NCI-H1436 (cell line): ENCODE measurements at regions not wholly inside any gene's neighbourhood (a gene's known extent, or its start where the extent isn't known, plus 50 kb on each side); places are given as distances from the start of the nearest gene placed in this dataset.

Experiments
- DNase-seq: peaks from one replicate; lab custom pipeline; 2025; lab: John Stamatoyannopoulos, UW

DNA sequence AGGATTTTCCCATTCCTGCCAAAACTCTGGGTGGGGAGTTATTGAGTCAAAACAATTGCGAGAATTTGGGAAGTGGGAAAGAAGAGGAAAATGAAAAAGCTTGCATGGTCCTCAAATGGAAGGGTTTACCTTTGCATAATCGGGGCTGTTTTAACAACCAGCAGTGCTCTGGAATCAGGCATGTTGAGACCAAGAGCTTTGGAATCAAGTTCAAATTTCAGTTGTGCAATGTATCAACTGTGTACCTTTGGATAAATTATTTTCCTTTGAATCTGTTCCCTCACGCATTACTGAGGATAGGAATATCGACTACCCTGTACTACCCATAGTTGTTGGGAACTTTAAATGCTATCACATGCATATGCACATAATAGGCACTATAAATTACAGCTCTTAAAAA, 205.5 kb downstream of the JCAD start:
- no peak for DNase-seq

DNA sequence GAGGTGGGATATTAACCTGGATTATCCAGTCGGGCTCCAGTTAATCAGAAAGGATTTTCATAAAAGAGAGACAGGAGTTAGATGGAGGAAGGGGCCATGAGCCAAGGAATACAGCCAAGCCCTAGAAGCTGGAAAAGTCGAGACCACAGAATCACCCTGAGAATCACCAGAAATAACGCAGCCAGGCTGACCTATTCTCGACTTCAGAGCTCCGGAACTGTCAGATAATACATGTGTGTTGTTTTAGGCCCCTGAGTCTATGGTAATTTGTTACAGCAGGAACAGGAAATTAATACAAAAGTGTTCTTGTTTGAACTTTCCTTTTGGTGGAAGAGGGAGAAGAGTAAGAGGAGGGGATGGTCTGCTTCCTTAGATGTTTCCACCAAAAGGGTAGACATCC, 208.1 kb downstream of the JCAD start:
- DNase-seq = no peak

DNA sequence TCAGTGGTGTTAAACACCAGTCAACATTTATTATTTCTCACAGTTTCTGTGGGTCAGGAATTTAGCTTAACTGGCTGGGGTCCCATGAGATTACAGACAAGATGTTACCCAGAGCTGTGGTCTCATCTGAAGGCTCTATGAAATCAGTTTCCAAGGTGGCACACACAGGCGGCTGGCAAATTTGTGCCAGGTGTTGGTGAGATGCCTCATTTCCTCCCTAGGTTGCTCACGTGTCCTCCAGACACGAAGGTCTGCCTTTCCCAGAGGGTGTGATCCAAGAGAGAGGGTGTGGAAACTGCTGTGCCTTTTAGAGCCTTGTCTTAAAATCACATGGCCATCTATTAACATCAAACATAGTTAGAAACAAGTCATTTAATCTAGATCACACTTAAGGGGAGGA, 209.0 kb downstream of the JCAD start:
- DNase-seq = no peak

DNA sequence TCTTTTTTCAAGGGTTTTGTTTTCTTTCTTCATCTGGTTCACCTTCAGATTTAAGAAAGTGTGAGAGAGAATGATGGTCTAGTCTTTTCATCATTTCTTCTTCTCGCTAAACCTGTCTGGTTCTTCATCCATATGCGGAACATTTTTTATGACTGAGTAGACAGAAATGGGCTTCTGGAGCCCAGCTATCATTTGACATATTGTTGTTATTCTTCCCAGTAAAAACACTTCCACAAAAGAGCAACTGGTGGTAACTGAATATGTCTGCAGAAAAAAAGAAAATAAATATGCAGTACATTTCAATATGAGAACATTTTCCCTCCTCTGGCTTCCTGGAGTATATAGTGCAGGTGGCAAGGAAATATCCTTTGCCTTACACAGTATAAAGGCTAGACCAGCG, 209.5 kb downstream of the JCAD start:
- DNase-seq = no peak

DNA sequence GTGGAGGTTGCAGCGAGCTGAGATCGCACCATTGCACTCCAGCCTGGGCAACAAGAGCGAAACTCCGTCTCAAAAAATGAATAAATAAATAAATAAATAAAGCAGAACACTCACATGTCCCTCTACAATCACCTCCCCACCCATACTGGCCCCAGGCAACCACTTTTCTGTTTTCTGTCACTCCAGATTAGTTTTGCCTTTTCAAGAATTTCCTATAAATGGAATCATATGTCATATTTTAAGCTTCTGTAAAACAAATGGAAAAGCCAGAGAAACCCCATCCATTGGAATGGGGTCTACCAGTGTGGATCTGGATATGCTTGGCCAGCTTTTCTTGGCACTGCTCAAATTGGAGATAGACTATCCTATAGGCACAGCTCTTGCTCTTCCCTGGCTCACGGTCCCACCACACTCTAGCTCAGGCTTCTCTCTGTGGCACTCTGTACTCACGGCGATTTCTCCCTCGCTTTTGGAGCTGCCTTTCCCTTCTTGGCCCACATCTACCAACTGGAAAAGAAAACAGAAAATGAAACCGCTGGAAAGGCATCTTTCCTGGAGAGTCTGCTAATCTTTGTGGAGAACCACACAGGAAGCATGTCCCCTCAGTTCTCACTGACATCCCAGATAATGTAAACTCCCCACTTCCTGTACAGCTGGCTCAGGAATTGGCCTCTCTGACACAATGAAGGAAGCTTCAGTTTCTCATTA, 210.1 kb downstream of the JCAD start:
- DNase-seq = no peak

DNA sequence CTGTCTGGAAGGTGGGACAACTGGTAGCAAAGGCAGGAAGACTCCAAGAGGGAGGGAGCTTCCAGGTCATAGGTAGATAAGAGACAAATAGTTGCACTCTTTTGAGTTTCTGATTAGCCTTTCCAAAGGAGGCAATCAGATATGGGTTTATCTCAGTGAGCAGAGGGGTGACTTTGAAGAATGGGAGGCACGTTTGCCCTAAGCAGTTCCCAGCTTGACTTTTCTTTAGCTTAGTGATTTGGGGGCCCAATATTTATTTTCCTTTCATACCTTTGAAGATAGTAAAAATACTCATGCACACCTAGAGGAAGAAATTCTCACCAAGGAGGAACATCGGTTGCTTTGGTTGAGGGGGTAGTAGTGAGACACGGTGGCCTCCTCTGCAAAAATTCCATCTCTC, 212.1 kb upstream of the SVIL start:
- no peak for DNase-seq

DNA sequence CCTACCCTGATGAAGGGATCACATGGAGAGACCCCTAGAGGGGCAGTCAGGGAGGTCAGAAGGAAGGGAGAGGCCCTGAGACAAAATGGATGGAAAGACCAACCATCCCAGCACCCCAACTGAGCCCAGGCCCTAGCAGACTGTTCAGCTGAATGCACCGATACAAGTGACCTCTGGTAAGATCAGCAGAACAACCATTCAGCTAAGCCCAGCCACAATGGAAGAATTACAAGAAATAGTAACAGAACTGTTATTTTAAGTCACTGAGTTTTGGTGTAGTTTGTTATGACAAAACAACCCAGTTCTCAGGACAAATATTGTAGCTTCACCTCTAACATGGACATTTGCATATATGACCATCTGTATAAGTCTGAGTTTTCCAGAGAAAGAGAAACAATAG, 210.4 kb upstream of the SVIL start:
- no peak for DNase-seq

DNA sequence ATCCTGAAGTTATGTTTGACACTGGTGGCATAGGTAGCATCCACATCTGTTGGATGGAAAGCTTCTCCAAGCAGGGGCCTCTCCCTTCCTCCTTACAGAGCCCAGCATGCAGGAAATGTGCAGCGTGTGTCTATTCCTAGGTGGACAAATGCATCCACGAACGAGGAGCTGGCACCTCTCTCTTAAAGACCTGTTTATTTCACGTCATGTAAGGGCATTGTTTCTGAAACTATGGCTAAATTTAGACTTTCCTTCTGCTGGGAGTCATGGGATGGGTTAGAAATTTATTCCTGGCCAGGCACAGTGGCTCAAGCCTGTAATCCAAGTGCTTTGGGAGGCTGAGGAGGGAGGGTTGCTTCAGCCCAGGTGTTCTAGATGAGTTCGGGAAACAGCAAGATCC, 208.4 kb upstream of the SVIL start:
- DNase-seq = no peak

DNA sequence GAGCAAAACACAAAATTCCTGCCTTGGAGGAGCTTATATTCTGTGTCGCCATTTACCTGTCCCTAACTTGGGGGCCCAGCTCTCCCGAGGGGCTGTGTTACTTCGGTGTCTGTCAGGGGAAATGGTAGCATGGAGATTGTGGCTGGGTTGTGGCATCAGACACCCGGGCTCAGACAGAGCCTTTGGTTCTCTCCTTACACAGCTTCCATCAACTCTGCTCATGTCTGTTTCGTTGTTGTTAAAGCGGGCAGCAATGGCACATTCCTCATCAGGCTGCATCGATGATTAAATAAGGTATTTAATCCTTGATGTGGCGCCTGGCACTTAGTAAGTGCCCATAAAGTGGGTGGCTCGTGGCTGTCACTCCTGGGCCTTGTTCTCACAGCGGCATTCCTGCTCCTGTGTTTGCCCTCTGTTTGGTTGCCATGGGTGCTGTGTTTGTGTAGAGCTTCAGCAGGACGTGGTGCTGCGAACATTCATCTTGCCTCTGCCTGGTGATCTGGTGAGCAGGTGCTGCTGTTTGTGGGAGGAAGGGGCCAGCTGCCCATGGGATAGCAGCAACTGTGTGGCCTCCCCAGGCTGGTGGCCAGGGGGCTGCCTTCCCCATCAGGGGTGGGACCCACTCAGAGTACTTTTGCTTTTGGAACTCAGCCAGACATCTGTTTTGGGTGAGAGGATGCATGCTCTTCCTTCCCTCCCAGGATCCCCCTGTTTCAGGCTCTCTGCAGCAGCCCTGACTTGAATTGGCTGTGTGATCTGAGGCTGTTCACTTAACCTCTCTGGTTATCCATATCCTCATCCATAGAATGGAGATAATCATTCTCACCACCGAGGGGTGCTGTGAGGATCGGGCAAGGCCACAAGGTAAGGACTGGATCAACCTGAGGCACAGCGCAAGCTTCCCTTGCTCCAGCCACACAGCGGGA, 207.2 kb upstream of the SVIL start:
- peak; percentile 81 for DNase-seq

DNA sequence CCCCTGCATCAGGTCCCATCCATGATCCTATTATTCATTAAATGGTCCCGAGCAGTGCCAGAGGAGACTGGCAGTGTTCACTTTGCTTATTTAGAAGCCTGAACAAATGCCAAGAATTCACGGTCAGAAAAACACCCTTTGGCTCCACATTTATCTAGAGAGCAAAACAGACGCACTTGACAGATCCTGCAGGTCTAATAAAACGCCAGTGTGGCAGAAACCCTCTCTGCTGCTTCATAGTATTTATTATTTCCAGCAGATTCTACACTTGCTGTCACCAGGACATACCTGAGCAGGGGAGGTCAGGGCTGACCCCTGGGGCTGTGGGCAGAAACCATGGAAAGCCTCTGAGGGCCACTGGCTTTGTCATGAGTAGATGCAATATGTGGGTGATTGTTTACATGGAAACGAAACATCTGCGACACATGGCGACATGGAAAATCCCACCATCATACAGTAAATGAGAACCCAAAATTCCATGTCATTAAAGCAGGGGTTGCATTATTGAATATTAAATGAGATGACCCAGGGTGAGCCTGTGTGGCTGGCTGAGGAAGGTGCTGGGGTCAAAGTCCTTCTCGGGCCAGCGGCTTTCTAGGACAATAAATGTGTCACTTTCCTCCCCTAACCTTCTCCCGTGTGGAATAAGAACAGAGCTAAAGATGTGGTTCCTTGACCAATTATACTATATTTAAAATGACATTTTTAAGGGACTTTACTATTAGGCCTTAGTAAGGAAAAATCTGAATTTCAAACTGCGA, 205.9 kb upstream of the SVIL start:
- DNase-seq = no peak

DNA sequence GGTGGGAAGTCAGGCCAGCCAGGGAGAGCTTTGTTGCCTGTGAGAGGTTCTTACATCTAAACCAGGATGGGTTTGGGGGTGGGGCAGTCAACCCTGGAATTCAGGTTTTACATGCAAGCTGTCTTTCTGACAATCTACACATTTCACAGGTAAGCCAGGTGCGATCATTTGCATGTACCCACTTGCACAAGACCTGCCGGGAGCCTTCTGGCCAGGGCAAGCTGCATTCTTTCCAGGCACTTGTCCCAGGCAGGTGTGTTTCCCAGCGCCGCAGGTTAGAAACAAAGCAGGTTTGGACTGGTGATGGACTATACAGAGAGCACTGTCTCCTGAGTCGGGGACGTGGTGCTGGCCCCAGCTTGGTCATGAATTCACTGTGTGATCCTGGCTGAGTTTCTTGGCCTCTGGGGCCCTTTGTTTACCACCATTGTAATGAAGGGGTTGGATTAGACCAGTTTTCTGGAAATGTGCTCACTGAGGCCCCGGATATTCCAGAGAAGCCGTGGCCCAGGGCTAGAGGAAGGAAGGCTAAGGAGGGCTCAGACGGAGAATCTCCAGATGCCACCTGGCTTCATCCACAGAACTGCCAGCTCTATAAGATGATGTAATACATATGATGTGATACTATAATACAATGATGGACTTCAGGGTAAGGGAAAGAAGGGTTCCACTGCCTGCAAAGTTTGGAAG, 205.2 kb upstream of the SVIL start:
- DNase-seq = no peak

DNA sequence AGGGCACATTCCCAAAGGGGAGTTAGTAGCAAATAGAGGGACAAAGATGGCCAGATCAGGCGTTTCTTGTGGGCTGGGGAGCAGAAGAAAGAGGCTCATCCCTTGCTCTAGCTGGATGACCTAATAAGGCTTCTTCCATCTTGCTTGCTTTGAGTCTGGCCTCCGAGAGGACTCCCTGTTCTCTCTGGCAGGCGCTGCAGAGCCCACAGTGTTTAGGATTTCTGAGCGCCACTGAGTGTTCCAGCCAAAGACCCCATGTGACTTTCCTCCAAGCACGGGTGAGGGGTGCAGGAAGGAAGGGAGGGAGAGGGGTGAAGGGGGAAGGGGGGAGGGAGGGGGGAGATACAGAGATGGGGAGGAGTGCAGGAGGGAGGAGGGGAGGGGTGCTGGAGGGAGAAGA, 203.8 kb upstream of the SVIL start:
- no peak for DNase-seq

DNA sequence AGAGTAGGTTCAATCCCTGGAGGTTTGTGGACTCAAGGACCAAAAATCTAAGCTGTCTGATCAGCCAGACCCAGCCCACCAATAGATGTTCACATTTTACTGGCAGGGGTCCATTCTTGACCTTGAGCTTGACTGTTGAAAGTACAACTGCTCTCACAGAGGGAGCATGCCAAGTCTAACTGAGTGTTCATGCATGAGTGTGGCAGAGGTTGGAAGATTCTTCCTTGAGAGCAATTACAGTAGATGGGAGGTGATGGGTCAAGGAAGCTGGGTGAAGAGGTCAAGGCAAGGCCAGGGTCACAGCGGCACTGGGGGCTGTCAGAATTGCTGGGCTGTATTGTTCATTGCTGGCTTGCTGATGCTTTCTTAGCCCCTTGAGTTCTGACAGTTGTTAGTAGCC, 202.8 kb upstream of the SVIL start:
- DNase-seq = no peak

DNA sequence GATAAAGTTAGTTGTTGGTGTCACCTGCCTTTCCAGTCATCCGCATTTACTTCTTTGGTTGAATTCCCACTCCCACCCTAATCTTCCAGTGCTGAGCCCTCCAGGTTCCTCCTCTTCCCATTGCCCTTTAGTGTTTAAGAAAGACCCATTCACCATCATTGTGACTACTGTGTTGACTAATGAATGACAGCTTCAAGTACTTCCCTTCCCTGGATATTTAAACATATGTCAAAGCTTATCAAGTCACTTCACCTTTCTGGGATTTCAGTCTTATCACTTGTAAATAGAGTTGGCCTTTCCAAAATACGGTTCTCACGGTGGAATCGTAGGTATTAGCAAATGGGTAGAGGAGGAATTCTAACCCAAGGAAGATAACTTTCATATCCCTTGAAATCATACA, 201.6 kb upstream of the SVIL start:
- no peak for DNase-seq

DNA sequence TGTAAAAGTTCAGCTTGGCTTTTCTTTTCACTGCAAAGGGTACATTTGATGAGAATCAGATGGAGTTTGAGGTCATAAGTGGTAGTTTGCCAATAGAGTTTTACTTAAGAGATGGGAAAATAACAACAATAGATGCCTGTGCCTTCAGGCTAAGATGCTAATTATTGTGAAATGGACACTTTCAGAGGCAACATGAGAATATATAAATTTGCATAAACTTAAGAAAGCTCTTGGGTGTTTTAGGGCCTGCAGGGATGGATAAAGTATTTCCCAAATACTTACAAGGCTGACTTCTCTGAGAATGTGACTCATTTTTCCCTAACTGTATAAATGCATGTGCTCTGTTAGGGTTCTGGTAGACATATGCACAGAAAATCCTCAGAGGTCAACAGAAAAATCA, 200.3 kb upstream of the SVIL start:
- no peak for DNase-seq

DNA sequence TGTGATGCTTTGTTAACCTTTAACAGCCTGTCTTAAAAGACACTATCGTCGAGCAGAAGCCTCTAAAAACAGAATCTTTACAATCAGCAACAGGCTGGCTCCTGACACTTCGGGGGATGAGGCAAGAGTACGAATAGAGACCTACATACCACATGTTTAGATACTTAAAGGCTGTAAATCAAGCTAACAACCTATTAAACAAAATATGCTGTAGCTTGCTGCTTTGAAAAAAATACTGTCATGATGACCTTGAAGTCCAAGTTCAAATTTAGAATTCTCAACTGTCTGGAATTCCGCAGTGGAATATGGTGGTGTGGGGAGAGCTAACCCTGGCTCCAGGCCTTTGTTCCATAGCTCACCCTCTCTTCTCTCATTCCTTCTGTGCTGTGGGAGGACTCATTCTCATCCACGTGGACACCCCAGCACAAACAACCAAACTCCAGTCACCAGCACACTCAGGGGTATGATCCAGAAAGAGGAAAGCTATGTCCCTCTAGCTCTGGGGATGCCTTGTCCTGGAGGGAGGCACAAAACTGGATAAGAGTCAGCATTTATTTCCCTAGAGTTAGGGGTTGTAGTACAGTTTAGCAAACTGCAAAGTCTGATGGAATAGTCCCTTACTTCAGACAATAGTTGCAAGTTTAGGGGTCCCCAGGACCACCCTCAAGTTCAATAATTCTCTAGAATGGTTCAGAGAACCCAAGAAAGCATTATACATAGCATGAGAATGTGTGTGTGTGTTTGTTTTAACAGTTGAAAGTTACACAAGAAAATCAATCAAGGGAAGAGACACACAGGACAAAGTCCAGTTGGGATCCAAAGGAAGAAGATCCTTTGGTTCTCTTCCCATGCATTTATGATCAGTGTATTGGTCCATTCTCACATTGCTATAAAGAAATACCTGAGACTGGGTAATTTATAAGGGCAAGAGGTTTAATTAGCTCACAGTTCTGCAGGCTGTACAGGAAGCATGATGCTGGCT, 196.1 kb upstream of the SVIL start:
- no peak for DNase-seq

DNA sequence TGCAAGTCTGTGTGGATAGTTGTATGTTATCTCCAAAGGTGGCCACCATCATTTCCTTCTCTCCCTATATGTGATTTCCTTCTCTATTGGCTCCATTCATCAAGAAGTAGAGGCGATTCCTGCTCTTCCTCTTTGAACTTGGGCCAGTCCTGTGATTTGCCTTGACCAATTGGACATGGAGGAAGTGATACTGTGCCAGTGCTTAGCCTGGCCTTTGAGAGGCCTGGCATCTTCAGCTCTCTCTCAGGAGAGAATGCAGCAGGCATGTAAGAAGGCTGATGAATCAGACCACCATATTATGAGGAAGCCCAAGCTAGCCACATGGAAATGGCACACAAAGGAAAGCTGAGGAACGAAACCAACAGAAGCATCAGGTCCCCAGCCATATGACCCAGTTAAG, 195.0 kb upstream of the SVIL start:
- no peak for DNase-seq

DNA sequence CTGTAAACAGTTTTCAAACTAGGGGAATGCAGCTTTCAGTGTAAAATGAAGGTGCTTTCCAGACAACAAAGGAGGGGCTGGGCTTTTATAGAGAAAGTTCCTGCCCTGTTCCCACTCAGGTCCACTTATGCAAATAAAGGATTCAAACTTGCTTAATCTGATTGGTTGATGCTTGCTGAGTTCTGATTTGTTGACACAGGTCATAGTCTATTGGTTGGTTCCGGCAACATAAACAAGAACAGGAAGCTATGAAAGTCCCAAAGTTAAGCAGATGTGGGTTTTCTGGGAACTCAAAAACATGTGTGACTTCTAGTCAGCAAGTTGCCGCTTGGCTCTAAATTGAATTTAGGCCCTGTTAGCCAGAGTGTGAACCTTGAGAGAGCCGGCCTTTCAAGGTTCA, 194.2 kb upstream of the SVIL start:
- no peak for DNase-seq

DNA sequence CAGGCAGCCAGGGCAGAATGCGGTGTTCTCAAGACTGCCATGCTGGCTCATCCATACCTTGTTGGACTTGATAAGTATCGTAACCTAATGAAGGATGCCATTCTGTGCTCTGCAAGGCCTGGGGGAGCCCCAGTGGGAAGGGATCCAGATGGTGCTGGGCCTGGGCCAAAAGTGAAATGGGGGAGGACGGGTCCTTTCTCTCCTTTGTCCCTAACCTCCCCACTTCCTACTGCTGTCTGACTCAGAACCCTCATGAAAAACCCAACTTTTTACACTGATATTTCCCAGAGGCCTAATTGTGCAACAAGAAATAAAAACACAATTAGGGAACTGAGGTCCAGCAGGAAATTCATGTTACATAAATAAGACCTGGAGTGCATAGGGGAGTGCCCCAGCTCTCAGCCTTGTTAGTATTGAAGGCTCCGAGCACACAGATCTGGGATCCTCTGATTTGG, 193.7 kb upstream of the SVIL start:
- DNase-seq = no peak

DNA sequence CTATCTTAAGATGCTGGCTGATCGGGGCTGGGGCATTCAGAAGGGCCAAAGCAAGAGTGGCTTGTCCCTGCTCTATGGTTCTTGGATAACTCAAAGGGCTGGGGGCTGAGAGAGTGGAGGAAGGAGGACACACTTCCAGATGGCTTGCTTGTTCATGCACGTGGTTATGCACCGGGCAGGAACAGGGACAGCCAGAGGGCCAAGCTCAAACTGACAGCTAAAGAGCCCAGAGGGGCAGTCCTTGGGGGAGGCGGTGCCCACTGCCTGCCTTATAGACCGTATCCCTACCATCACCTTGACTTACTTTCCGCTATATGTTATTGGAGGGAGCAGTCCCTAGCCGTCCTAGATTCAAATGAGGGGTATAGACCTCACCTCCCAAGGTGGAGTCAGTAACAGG, 192.7 kb upstream of the SVIL start:
- DNase-seq = no peak
